Adrenal gland (tissue), 9 donors: ENCODE measurements at regions not wholly inside any gene's neighbourhood (a gene's known extent, or its start where the extent isn't known, plus 50 kb on each side); places are given as distances from the start of the nearest gene placed in this dataset.

Experiments used
- DNase-seq, 7 donors: peaks; one replicate each; pipeline ENCODE4 v3.0.0-alpha.2; 2019 to 2020
- H3K27ac ChIP-seq, 5 donors: fragments of 200-600 bp; sonication (generic) in 4 of 5; 1 replicate in 3 of 5; 2 replicates in 2 of 5; pipeline versions ENCODE4 v1.5.1 to v1.8.0; 2016 to 2020; ENCODE audit warnings: mild to moderate bottlenecking in 1 of 5
- H3K27me3 ChIP-seq: fragments of 200-600 bp; 2 replicates; pipeline ENCODE4 v1.8.0; 2021
- H3K36me3 ChIP-seq, 2 donors: fragments of 200-600 bp; replicated peaks in 1 of 2; 1 replicate in 1 of 2; 2 replicates in 1 of 2; pipeline versions ENCODE4 v1.5.1 to v1.8.0; 2018 to 2022
- H3K4me1 ChIP-seq, 2 donors: fragments of 200-600 bp; replicated peaks in 1 of 2; 1 replicate in 1 of 2; 2 replicates in 1 of 2; pipeline versions ENCODE4 v1.5.1 to v1.8.0; 2018 to 2021
- H3K4me3 ChIP-seq, 4 donors: fragments of 200-600 bp; sonication (generic) in 3 of 4; one replicate each; pipeline ENCODE4 v1.5.1; 2016 to 2018
- H3K9me3 ChIP-seq, 3 donors: fragments of 200-600 bp; sonication (generic) in 1 of 3; replicated peaks in 1 of 3; 1 replicate in 2 of 3; 2 replicates in 1 of 3; pipeline versions ENCODE4 v1.5.1 to v1.8.0; 2016 to 2021
- CTCF ChIP-seq, 6 experiments: fragments of 450-650 bp in 4 of 6; fragments of 200-600 bp in 2 of 6; sonication (generic) in 1 of 6; IDR thresholded peaks; 1 replicate in 5 of 6; 2 replicates in 1 of 6; pipeline versions ENCODE4 v1.5.1 to v1.8.0; 2016 to 2021; ENCODE audit warnings: antibody characterized with exemption in 6 of 6, mild to moderate bottlenecking in 2 of 6, moderate library complexity in 1 of 6
- POLR2A ChIP-seq, 2 donors: fragments of 450-650 bp; IDR thresholded peaks; one replicate each; pipeline ENCODE4 v1.6.1; 2017; ENCODE audit warnings: antibody characterized with exemption in 2 of 2, mild to moderate bottlenecking in 2 of 2, moderate library complexity in 1 of 2
- WGBS, 4 donors: extraction: QIAGEN DNeasy Blood & Tissue Kit in 2 of 4; methylation state at CpG; one replicate each; pipeline versions ENCODE4 v1.1.5 to v1.1.7; 2013 to 2017; 5-methylcytosine and 5-hydroxymethylcytosine counted together
- intact Hi-C, 2 donors: fragments of 100-400 bp; cut with DNase I; formaldehyde crosslinking; loops; one replicate each; pipeline versions ENCODE4 v1.14.1 to v1.15.0; 2022 to 2023
- donor health status: healthy with polysubstance abuse.
- donor health status: Bipolar disorder and iron deficiency.
- donor health status: DM: yes; HTN: yes; CAD: no.
- donor health status: DM: no; HTN: no; CAD: no.
- donor health status: DM: no; HTN: no; CAD: no.

- intact Hi-C loops: no loop called here
- no peak for DNase-seq
- Histone ChIP-seq H3K4me3 (no peak overlapping the region), H3K36me3 (no peaks in the 10 kb centered on the region), H3K9me3 (no peaks in the 10 kb centered on the region), H3K27me3 (no peaks in the 10 kb centered on the region), H3K27ac (no peak overlapping the region), H3K4me1 (no peaks in the 10 kb centered on the region)
- TF ChIP-seq POLR2A (IDR thresholded peaks at IDR 0.05) (no peak), CTCF (IDR thresholded peaks at IDR 0.05) (no peak)
- 55 to 65% (median 60%) methylated on average over 2 of the region's 2 CpGs for WGBS, 4 donors
These were observed 1860.6 kb upstream of the PIK3C3 start for GRCh38 chr18:40094441-40094840.

DNA sequence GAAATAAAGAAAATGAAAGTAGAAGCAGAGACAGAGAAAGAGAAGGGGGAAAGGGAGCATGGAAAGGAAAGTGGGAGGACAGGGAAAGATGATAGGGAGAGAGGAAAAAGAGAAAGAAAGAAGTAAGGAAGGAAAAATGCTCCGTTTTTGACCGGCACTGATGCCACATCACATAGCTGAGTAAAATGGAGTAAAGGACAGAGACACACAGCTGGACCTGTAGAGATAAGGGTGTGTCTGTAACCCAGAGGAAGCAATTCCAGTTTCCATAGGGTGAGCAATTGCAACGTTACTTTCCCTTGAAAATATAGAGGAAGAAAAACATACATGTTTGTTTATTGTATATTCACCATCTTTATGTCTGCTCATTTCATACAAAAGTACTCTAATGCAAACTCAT lies 1866.9 kb upstream of the PIK3C3 start:
- Histone ChIP-seq H3K27ac (no peak overlapping the region), H3K27me3 (no peaks in the 10 kb centered on the region), H3K4me1 (no peaks in the 10 kb centered on the region), H3K36me3 (no peaks in the 10 kb centered on the region), H3K9me3 (no peaks in the 10 kb centered on the region), H3K4me3 (no peak overlapping the region)
- intact Hi-C loops: no loop called here
- TF ChIP-seq POLR2A (IDR thresholded peaks at IDR 0.05): no peak
- TF ChIP-seq CTCF (IDR thresholded peaks at IDR 0.05): no peak
- 57 to 74% (median 64%) methylated on average over 3 of the region's 3 CpGs for WGBS, 4 donors
- no peak for DNase-seq

DNA sequence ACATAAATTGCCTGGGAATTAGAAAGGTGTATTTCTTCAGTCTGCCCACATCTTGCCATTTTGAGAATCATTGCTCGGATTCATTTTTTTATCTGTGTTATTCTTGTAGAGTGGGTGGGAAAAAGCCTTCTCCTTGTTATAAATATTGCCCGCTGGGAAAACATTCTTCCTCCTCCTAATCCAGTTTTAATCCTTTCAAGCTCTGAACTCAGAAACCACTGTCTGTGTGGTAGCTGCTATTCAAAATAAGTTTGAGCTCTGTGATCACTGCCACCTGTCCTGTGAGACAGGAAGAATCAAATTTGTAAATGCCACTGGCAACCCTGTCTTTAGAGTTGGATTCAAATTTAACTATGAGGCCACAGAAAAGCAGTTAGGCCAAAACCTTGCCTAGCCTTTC lies 1875.2 kb upstream of the PIK3C3 start:
- Histone ChIP-seq H3K9me3 (no peaks in the 10 kb centered on the region), H3K27me3 (no peaks in the 10 kb centered on the region), H3K4me3 (no peak overlapping the region), H3K4me1 (no peaks in the 10 kb centered on the region), H3K27ac (no peak overlapping the region), H3K36me3 (no peaks in the 10 kb centered on the region)
- 69 to 82% (median 78%) methylated on average over 2 of the region's 2 CpGs for WGBS, 4 donors
- intact Hi-C loops: no loop called here
- no peak for TF ChIP-seq POLR2A (IDR thresholded peaks at IDR 0.05)
- no peak for TF ChIP-seq CTCF (IDR thresholded peaks at IDR 0.05)
- DNase-seq: no peak

GRCh38 chr18:40075616-40076015 lies 1879.4 kb upstream of the PIK3C3 start:
- Histone ChIP-seq H3K4me3 (no peak overlapping the region), H3K9me3 (no peaks in the 10 kb centered on the region), H3K36me3 (no peaks in the 10 kb centered on the region), H3K4me1 (no peaks in the 10 kb centered on the region), H3K27ac (no peak overlapping the region), H3K27me3 (no peaks in the 10 kb centered on the region)
- no peak for DNase-seq
- WGBS, 4 donors: 76 to 91% (median 80%) methylated on average over 2 of the region's 2 CpGs
- intact Hi-C loops: no loop called here
- TF ChIP-seq POLR2A (IDR thresholded peaks at IDR 0.05): no peak
- TF ChIP-seq CTCF (IDR thresholded peaks at IDR 0.05): no peak
